Superior temporal gyrus (tissue), 1 donor: ENCODE measurements at regions not wholly inside any gene's neighbourhood (a gene's known extent, or its start where the extent isn't known, plus 50 kb on each side); places are given as distances from the start of the nearest gene placed in this dataset.

ENCODE experiments used
- DNase-seq: peaks from one replicate; pipeline ENCODE4 v3.0.0-alpha.2; 2016; ENCODE audit errors: extremely low spot score

DNA sequence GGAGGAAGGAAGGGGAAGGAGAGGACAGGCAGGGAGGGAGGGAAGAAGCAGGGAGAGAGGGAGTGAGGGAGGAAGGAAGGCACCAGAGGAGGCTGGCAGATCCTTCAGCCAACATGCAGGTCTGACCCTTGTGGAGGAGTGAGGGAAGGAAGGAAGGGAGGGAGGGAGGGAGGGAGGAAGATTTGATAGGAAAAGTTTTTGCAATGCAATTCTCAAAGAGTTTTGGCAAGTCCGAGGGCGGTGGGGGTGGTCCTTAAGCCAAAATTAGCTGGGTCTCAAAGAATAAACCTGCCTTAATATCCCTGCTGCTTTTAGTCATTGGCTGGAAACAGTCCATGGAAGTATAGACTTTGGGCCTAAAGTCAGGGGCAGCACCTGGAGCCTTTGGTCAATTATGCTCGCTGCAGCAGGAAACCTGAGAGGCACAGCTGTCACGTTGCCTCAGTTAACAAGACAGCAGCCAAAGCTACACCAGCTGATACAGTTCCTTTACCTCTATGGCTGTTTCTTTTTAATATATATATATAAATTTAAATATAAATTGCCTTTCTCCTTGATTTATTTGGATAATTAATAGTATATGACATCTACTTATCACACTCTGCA, 115.7 kb upstream of the RALGAPA2 start:
- no peak for DNase-seq

DNA sequence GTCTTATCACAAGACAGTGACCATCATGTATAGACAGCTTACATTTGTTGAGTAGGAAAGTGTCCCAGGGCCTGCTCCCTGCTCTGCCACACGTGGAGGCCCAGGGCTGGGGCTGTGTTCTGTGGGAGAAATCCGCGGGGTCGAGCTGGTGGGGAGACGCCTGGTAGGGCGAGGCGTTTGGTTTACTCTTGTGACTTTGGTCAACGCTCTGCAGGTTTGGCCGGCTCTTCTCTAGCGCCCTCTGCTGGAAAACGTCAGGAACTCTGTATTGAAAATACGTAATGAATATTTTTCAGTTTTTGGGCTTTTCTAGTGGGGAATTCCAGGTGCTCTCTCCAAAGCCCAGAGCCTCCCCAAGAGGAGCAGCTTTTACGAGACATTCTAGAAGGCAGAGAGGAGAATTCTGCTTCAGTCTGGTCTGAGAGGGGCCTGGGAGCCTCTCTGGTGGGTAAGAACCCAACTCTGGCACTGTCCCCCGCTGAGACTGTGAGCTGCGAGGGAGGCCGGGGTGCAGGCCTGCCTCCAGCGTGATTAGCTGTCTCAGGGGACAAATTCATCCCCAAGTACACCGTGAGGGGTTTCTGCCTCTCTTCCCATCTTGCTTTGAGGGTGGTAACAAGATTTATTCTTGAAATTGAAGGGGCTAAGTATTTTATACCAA, 112.6 kb upstream of the RALGAPA2 start:
- peak; percentile 76 for DNase-seq

DNA sequence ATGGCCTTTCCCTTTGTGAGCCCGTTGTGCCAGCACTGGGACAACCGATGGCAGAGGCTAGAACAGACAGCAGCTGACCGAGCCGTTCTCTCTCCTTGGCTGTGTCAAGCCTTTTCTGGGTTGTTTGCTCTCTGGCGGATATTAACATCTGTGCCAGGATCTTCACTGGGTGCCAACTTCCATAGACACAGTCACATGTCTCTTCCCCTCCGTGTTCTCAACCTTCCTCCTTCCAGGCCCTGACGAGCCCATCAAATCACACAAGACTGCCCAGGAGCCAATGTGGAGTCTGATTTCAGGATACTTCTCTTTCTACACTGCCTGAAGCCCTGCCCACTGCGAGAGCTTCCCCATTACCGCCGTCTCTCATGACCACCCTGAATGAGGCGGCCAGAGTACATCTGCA, 111.0 kb upstream of the RALGAPA2 start:
- no peak for DNase-seq

DNA sequence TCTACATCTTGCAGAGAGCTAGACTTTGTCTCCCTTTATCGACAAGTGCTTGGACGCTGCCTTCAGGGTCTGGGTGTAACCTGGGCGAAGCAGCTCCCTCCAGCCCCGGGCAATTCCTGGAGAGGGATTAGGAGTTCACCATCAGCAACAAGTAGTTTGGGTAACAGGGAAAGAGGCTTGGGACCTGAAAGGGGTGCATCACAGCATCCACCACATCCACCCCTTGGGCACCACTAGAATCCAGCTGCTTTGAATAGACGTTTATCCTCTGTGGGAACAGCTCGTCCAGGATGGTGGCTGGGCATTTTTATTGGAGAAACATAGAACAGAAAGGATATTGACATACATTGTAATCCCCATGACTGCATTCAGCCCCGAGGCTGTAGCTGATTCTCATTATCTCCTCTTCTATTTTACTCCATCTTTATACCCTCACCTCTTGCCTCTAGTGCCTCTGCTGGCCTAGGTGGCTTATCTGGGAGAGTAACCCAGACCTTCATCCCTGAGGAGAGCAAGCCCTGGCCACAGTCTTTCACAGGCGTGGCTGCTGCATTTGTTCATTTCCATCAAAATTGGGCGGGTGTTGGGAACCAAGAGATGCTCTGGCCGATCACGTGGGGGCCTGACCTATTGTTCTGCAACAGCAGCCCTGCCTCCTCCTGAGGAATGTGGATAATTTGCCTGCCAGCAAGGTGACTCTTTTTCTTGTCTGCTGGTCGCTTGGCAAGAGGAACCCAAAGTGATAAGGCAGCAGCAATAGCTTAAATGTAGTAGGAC, 109.2 kb upstream of the RALGAPA2 start:
- DNase-seq, result no peak

DNA sequence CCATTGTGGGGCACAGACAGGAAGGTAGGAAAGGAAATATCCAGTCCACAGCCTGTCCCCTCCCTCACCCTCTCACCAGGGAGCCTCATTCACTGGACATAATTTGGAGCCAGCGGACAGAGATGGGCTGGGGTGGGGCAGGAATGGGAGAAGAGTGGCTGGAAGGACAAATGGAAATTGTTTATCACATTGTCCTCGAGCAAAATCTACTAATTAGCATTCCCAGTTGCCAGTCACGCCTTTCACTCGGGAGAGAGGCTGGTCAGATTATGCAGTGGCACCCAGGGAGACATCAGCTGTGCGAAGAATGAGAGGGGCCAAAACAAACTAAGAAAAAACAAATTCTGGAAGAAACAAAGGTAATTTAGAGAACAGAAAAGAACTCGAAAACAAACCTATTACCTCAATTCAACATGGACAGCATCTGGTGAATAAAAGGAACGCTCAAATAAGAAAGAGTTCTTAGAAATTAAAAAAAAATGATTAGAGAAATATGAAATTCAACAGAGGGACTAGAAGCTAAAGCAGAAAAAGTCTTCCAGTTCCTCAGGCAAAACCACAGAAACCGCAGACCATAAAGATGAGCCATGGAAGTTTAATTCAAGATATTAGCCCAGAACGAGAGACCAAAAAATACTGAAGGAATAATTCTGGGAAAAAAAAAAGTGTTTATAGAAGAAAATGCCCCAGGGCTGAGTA, 108.5 kb upstream of the RALGAPA2 start:
- no peak for DNase-seq

DNA sequence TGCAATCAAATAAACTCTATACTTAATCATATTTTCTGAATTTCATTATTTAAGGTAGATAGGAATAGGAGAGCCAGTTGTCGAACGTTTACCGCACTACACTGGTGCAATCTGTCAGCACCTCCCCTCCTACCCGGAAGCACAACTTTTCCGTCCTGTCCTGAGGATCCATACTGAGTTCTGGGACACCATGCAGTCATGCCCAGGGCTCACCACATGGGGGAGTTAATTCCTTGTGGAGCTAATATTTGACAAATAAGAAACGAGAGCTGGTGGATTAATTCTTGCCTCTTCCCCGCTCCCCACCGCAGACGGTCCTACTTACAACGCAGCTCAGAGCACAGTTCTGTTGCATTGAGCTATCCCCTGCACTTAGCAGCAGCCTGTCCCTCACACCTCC, 107.7 kb upstream of the RALGAPA2 start:
- DNase-seq, result no peak

DNA sequence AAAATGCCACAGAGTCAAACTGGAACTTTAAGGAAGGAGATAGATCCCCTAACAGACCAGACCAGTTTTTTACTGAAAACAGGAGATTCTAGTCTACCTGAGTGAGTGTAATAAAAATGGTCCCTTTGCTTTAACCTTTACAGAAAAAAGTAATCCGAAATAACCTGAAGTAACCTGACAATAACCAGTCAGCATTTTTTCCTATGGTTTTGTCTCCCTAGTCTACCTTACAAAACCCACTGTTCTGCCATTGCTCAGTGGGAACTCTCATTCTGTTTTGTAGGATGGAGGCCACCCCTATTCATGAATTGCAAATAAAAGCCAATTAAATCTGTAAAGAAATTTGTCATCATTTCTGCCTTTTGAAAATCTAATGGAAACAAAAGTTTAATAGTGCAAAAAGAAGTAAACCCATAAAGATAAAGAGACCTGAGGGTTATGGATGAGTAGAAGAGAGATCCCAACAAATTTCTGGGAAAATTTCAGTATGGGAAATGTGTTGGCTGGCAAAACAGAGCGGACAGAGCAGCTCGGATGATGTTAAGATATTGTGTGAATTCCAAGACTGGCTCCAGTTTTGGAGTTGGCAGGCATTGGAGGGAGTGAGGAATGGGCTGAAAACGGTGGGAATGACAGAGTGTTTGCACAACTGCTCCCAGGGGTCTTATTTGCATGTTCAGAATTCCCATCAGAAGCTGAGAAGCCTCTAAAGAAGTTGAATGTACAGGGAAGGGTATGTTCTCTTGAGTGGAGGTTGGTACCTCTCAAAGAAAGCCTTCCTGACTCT, 104.7 kb upstream of the RALGAPA2 start:
- no peak for DNase-seq

DNA sequence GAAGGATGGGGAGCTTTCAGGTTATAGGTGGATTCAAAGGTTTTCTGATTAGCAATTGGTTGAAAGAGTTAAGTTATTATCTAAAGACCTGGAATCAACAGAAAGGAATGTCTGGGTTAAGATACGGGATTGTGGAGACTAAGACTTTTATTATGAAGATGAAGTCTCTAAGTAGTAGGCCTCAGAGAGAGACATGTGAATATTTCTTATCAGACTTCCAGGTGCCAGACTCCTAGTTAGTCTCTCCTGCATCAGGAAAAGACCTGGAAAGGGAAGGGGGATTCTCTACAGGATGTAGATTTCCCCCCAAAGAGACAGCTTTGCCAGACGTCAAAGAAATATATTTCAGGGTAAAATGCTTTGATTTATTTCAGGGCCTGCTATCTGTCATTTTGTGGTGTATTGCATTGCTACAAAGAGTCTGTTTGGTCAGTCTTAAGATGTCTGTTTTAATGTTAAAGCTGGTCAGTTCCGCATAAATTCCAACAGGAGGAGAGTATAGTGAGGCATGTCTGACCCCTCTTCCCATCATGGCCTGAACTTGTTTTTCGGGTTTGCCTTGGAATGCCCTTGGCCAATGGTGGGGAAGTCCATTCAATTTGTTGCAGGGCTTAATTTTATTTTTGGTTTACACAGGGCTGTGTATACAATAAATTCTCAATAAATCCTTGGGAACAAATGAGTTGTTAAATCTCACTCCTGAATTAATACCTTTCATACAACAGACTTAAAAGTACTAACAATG, 103.4 kb upstream of the RALGAPA2 start:
- no peak for DNase-seq

DNA sequence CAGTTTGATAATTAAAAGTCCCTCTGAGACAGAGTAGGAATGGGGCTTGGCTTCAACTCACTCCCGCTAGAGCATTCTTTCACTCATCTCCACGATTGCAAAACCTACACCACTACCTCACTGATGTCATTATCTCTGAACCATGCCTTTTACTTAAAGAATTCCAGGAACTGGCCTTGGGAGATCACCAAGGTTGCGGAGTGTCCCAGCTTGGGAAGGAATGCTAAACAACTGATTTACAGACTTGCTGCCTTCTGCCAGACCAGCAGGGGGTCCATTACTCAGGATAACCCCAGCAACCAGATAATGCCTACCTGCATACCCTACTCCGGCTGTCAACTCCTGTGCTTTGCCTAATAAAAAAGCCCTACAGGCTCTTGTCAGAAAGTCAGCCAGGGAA, 102.2 kb upstream of the RALGAPA2 start:
- DNase-seq, result no peak

DNA sequence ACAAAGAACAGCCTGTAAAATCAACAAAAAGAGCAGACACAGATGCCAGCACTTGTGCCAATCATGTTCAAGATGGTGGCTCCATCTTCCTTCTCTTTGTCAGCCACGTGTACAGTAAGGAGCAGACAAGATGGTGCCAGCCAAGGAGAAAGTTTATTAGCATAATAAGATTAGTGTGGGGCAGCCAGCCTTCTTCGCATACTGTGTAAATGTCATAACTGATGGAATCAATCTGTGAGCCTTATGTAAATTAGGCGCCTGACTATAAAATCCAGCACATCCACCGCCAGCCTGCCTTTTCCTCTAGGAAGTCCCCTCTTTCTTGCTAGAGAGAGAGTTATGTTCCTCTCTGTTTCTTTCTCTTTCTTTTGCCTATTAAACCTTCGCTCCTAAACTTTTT, 99.7 kb upstream of the RALGAPA2 start:
- DNase-seq, result no peak

DNA sequence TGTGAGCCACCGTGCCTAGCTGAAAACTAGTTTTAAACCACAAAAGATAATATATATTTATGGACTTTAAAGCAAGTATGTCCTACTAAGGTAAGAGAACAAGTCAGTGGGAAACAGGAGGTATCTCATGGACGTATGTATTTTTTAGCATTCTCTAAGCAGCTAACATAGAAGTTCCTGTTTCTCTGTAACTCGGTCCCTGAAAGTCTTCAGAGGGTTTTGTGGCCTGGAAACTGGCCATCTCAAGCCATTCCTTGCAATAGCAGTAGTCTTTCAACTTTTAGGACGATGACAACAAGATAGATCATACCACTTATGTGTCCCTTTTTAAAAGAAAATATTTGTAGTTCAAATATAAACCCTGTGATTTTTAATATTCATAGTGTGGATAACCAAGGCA, 95.6 kb upstream of the RALGAPA2 start:
- no peak for DNase-seq

DNA sequence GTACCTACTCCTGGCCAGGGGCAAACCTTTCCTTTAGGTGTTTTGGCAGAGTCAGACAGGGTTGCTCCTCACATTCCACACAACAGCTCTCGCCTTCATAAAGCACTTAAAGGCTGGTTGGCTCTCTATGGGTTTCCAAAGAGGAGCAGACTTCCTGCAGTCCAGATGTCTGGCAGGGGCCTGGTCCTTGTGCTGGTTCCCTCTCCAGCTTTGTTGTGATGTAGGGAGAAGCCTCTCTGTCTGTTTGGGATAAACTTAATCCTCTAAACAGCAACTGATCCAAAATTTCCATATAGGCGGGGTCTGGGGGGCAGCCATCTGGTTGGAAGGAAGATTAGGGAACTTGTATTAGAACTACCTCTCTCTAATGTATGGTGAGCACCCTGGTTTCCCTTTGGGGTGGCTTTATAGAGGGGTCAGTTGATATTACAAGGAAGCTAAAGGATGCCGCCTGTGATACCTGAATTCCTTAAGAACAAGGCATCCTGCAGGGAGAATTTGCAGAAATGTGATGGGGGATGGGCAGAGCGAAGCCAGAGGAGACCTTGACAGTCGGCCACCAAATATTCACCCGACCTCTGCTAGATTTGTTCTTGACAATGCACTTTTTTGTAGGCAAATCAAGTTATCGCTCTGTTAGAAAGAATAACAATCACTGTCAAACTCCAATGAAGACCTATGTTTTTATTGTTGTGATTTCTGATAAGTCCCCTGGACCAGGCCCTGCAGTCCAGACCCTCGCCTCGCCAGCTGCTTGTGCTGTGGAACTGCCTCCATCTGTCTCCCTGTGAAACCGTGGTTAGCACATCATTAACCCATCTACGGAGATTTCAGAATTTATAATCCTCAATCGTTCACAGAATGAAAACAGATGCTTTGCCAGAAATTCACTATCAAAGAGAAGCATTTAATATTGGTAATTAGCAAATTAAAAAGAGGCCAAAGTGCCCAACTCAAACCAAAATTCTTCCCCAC, 94.0 kb upstream of the RALGAPA2 start:
- DNase-seq, result no peak

DNA sequence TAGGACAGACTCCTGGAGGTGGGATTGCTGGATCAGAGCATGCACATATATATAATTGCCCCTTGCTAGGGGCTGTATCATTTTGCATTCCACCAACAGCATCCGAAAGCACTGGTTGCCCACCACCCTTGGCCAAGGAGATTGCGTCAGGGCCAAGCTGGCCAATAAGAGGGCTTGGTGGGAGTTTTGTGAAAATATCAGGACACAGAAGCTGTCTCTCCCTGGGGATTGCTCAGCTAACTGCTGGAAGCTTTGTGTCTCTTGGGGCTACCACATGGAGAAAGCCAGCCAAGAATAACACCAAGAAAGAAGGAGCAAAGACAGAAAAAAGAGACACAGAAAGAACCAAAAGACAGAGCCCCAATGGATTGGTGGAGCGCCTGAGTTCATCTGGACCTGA, 90.6 kb upstream of the RALGAPA2 start:
- no peak for DNase-seq

DNA sequence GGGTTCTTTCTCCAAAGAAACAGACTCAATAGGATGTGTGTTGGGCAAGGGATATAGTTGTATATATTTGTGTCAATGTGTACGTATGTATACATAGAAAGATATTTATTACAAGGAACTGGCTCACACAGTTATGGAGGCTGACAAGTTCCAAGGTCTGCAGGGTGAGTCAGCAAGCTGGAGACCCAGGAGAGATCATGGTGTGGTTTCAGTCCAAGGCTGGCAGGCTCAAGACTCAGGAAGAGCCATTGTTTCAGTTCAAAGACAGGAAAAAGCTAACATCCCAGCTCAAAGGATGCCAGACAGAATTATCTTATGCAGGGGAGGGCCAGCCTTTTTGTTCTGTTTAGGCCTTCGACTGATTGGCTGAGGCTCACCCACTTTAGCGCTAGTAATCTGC, 89.9 kb upstream of the RALGAPA2 start:
- DNase-seq, result no peak

DNA sequence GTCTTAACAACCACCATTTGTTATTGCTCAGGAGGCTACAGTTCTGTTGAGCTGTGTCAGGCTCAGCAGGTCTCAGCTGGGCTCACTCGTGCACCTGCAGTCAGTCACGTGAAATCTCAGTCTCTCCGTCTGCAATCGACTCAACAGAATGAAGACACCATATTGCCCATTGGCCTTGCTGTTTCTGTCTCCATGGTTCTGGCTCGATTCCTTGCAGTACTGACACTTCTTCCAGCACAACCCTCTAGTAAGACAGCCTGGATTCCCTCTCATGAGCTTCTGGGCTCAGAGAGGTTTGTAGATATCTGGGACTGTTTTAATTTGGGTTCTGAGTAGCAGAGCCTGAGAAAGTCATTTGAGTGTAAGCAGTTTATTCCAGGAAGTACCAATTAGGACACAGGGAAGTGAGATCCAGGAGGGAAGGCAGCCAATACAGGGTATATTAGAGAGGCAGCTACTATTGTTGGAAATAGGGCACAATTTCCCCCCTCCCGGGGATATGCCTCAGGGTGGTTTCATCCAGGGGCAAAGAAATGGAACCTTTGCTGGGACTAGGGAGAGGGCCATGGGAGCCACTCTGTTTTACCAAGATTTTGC, 87.4 kb upstream of the RALGAPA2 start:
- no peak for DNase-seq

DNA sequence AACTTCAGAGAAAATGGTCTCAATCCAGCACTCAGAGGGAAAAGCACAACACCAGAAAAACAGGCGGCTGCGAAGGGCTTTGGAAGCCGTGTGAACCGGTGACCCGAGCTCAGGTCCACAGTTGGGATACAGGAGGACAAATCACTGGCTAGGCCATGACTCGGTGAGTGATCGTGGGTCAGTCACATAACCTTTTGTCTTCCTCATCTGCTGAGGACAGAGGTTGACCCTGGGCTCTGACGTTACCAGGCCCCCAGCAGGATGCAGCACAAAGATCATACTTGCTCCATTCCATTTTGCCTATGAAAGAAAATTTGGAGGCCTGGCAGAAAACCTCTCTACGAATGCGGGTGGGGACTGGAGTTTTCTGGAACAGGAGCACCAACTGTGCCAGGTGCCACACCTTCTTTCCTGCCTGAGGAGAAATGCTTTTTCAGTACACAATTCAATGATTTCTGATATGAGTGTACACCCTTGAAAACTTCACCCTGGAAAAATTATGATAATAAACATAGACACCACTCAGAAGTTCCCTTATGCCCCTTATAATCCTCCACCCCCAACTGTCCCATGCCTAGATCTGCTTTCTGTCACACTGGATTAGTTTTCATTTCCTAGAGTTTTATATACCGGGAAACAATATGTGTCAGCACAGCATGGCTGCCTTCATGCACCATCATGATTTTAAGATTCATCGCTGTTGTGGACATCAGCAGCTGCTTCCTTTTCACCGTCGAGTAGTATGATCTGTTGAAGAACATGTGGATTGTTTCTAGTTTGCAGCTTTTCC, 85.3 kb upstream of the RALGAPA2 start:
- DNase-seq, result no peak

DNA sequence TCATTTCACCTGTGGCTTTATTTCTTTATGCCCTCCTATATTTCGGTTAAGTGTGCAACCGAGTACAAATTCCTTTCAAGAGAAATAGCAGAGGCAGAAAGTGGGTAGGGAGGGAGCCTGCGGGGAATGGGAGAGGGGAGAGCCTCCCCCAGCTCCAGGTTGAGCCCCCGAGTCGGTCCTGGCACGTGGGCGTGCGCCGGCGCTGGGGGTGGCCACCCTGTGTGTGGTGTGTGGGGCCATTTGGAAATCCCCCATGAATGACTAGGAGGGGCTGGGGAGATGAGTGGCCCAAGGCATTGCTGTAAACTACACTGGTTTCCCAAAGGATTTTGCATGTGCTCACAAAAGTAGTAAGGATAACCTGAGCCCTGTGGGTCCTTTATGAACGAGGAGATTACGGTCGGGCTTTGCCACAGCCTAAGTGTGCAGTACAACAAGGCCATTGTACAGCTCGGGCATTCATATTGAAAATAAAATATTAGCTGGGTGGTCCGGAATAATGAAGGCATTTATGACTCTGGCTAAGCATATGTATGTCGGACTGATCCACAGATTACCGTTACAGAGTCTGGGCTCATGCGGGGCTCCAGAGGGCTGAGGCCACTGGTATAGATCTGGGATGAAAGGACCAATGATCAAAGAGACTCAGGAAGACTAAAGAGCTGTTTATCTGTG, 84.5 kb upstream of the RALGAPA2 start:
- no peak for DNase-seq

DNA sequence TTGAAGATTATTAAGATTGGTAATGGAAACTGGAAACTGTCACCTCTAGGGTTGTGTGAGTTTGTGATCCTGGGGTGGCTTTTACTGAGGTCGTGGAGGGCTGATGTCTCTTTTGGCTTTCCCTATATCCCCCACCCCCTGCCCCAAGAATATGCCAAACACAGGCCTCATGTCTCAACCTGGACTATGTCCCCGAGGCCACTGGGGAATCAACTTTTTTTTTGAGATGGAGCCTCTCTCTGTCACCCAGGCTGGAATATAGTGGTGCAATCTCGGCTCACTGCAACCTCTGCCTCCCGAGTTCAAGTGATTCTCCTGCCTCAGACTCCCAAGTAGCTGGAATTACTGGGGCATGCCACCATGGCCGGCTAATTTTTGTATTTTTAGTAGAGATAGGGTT, 83.3 kb upstream of the RALGAPA2 start:
- DNase-seq, result no peak
